HG03066 (cell line): ENCODE measurements at regions not wholly inside any gene's neighbourhood (a gene's known extent, or its start where the extent isn't known, plus 50 kb on each side); places are given as distances from the start of the nearest gene placed in this dataset.

Experiments used
- ATAC-seq: cut with Tn5 transposase; IDR thresholded peaks from one replicate; pipeline ENCODE4 v1.9.1; 2021; ENCODE audit warnings: low read depth; ENCODE audit not compliant: unreplicated experiment

DNA sequence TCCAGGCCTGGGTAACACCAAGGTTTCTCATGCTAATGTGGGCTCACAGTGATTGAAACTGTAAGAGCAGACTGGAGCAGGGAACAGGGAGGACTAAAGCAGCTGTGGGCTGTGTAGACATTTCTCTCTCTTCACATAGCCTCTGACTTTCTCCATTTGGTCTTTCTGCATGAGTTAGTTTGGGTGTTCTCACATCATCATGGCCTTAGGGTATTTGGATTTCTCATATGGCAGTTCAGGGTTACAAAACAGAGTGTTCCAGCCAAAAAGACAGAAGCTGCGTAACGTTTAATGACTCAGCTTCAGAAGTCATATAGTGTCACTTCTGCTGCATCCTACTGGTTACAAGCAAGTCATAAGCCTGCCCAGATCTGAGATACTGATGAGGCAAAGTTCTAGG lies 52.0 kb upstream of the OSBPL8 start:
- no peak for ATAC-seq

GRCh38 chr12:76614364-76614763 lies 54.8 kb upstream of the OSBPL8 start:
- no peak for ATAC-seq

DNA sequence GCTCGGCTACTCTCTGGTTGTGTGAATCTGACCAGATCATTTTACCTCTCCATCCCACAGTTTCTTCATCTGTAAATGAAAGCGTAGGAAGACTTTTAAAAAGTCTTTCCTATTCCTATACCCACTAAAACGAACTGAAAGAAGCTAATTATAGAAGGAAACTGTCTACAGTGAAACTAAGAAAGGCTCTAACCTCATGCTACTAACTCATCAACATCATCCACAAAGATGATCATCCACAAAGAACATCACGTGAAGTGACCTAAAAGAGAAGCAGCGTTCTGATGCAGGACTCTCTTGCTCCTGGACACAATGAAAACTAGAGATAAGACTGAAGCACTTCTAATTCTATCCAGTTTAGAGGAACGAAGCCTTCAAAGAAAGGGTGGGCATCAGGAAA lies 58.5 kb upstream of the OSBPL8 start:
- ATAC-seq = no peak

- peak; percentile 83 for ATAC-seq
Measured at GRCh38 chr12:76621582-76622024, 62.0 kb upstream of the OSBPL8 start.

- ATAC-seq = no peak
Measured at GRCh38 chr12:76622351-76622750, 62.8 kb upstream of the OSBPL8 start.

GRCh38 chr12:76622915-76623314 lies 63.3 kb upstream of the OSBPL8 start:
- no peak for ATAC-seq

DNA sequence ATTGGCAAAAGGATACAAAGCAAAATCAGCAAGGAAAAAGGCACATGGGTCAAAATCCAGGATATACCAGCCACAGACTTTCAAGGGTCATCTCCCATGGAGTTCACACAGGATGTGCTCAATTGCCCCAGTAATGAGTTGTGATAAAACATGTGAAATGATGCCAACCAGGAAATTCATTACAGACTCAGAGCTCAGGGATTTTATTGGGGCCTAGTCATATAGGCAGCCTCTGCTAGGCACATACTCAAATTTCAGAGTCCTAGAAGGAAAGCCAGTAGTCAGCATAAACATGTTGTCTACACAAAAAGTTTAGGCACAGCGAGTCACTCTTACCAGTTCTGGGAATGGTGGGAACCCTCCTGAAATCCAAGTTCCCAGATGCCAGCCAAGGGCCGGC lies 64.4 kb upstream of the OSBPL8 start:
- ATAC-seq = no peak

GRCh38 chr12:76627346-76628135 lies 68.0 kb upstream of the OSBPL8 start:
- no peak for ATAC-seq

DNA sequence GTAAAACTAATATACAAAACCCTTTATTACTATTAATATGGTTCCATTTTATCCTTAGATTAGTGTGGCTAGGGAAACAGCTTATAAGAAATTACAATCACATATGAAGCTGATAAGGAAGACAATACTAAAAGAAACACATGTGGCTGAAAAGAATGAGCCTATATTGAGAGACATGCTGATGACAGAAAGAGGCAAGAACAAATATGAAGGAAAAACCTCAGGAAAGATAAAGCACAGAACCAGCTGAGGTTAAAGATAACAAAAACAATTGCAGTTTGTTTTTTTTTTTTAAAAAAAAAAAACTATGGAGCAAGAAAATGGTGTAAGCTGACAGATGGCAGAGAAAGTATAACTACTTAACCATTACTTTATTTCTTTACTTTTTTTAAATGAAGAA lies 69.2 kb upstream of the OSBPL8 start:
- no peak for ATAC-seq

DNA sequence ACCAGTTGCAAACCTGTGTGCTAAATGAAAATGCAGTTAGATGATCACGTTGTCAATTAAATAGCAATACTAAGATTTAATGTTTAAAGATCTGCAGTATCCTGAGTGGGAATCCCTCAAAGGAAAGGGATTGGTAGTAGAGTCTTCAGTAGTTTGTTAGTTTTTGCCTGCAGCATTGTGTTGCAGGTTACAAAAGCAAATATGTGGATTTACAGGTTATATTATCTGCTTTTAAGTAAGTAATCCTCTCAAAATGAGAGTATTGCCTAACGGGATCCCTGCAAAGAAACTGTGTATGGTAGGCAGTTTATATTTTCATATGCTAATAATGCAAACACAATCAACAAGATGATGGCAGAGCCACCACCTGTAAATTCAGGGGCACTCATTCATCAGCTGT lies 72.2 kb upstream of the OSBPL8 start:
- no peak for ATAC-seq

- no peak for ATAC-seq
Measured at GRCh38 chr12:76633415-76633814, 73.8 kb upstream of the OSBPL8 start.

GRCh38 chr12:76634133-76634532 lies 74.6 kb upstream of the OSBPL8 start:
- no peak for ATAC-seq

GRCh38 chr12:76636121-76636692 lies 76.6 kb upstream of the OSBPL8 start:
- ATAC-seq = no peak

- ATAC-seq = no peak
Measured at GRCh38 chr12:76637807-76638206, 78.2 kb upstream of the OSBPL8 start.

DNA sequence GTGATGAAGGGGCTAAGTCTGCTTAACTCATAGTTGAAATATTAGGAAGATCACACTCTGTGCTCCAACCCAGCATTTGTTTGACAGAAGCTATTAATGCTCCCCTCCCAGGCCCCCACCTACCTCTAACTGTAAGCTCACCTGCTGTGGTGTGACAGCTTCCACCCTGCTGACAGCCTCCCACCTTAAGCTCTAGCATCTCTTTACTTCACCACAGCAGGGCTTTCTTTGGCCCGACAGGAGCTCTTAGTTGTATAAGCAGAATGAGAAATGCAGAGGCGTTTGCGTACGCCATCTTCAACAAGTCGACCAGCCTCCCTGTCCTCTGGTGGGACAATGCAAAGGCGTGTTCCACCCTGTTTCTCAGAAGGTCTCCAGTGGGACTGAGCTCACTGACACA lies 80.1 kb upstream of the OSBPL8 start:
- ATAC-seq = no peak

DNA sequence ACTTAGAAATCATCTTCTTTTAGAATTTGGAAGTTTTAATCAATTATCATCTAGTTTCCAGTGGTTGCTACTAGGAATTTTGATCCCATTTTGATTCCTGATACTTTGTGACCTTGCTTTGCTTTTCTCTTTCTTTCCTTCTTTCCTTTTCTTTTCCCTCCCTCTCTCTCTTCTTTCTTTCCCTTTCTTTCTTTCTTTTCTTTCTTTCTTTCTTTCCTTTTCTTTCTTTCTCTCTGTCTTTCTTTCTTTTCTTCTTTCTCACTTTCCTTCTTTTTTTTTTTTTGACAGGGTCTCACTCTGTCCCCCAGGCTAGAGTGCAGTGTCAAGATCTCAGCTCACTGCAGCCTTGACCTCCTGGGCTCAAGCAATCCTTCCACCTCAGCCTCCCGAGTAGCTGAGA lies 81.5 kb upstream of the OSBPL8 start:
- no peak for ATAC-seq

DNA sequence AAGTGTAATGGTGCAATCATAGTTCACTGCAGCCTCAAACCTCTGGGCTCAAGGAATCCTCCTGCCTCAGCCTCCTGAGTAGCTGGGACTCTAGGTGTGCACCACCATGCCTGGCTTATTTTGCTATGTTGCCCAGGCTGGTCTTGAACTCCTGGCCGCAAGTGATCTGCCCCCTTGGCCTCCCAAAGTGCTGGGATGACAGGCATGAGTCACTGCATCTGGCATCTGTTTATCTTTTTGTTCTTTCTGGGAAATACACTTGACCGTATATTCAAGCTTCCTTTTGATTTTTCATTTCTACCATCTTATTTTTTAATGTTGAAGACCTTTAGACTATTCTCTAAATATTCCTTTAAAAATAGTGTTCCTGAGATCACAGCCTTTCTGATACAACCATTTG lies 82.4 kb upstream of the OSBPL8 start:
- no peak for ATAC-seq

GRCh38 chr12:76643438-76643837 lies 83.9 kb upstream of the OSBPL8 start:
- no peak for ATAC-seq

GRCh38 chr12:76644950-76645349 lies 85.4 kb upstream of the OSBPL8 start:
- no peak for ATAC-seq

DNA sequence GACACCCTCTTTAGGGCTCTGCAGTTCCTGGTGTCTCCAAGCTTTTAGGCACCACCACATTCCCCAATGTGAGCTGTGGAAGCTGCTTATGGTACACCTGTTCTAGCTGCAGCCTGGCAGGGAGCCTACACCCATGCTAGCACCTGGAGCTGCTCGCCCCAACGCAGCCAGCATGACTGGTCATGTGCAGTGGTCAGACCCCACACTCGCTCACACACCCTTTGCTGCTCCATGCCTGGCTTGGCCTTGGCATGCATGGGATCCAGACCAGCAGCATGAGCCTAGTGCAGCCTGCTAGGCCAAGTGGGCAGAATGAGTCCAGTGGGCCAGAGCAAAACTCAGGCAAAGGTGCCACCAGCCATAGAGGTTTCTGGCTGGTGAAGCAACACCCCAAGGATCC lies 86.4 kb upstream of the OSBPL8 start:
- ATAC-seq = no peak

- ATAC-seq = no peak
Measured at GRCh38 chr12:76646366-76646765, 86.8 kb upstream of the OSBPL8 start.

DNA sequence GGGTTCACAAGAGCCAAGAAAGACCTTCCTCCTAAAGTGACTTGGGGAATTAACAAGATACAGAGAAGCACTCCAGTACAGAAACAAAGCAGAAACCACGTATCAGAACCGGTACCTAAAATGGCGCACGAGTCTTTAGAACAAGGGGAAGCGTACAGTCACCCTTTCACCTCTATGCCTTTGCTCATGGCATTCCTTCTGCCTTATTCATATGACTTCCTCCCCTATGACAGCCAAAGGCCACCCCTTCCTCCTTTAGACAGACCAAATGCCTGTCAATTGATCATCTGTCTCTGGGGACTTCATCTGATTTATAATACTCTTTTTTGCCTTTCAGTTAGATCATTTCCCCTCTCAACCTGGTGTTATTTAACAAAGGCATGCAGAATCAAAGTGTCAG lies 89.5 kb upstream of the OSBPL8 start:
- no peak for ATAC-seq
